ENCODE measurements at regions not wholly inside any gene's neighbourhood (a gene's known extent, or its start where the extent isn't known, plus 50 kb on each side); places are given as distances from the start of the nearest gene placed in this dataset.
A peak's percentile ranks its signal among the peaks of the same experiment; 100 is the strongest.

GRCh38 chr2:134124047-134124753 is 129.7 kb upstream of the MGAT5 start:
- intact Hi-C loops (cut with DNase I), result no loop called here
- no peak for DNase-seq

GRCh38 chr2:134127496-134127895 is 126.4 kb upstream of the MGAT5 start:
- intact Hi-C loops (cut with DNase I), result no loop called here

GRCh38 chr2:134128746-134129145 is 125.1 kb upstream of the MGAT5 start:
- intact Hi-C loops (cut with DNase I), result no loop called here
- no peak for DNase-seq

More at GRCh38 chr2:134127496-134127895, 126.4 kb upstream of the MGAT5 start:
- no peak for DNase-seq

DNA sequence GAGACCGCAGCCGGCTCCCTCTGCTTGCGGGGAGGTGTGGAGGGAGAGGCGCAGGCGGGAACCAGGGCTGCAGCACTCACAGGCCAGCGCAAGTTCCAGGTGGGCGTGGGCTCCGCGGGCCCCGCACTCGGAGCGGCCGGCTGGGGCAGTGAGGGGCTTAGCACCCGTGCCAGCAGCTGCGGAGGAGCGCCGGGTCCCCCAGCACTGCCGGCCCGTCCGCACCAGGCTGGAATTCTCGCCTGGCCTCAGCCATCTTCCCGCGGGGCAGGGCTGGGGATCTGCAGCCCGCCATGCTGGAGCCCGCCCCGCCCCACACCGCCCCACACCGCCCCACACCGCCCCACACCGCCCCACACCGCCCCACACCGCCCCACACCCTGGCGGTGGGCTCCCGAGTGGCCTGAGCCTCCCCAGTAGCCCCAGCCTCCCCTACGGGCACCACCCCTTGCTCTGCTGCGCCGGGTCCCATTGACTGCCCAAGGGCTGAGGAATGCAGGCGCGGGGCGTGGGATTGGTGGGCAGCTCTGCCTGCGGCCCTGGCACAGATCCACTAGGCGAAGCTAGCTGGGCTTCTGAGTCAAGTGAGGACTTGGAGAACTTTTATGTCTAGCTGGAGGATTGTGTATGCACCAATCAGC is 123.9 kb upstream of the MGAT5 start:
- intact Hi-C loops (cut with DNase I), result no loop called here
- DNase-seq, result no peak

DNA sequence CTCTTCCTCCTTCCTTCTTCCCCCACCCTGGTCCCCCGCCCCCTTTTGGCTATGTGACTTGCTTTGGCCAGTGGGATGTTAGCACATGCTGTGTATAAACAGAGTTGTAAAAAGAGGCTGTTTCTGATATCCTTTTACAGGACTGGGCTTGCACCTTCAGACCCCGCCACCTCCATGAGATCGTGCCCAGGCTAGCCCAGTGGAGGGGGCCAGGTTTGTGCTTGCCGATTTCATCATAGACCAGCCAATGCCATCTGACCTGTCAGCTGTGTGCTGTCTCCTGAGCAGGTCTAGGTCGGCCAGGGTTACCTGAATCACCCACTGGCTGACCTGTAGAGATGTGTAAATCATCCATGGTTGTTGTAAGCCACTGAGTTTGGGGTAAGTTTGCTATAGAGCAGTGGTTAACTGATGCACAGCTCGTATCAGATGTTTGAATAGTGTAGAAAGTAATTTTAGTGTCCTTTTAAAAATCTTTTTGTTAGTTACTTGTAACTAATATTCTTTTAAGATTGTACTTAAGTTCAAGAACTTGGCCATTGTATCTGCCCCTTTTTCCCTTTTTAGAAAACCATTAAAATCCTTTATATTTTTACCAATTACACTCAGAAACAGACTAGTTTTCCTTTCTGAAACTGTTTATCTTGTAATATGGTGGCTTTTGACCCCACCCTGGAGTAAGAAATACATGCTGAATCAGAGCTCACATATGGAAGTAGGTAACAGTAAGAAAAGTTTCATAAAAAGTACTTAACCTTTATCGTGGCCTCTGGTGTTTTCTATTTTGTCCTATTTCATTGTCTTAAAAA is 122.0 kb upstream of the MGAT5 start:
- no peak for DNase-seq
- intact Hi-C loops (cut with DNase I), result no loop called here

- DNase-seq, result no peak
- intact Hi-C loops (cut with DNase I), result no loop called here
These were observed 121.4 kb upstream of the MGAT5 start for GRCh38 chr2:134132490-134132857.

- DNase-seq, result no peak
- intact Hi-C loops (cut with DNase I), result no loop called here
These were observed 120.1 kb upstream of the MGAT5 start for GRCh38 chr2:134133622-134134312.

- no peak for DNase-seq
- intact Hi-C loops (cut with DNase I), result no loop called here
These were observed 119.6 kb upstream of the MGAT5 start for GRCh38 chr2:134134313-134134706.

DNA sequence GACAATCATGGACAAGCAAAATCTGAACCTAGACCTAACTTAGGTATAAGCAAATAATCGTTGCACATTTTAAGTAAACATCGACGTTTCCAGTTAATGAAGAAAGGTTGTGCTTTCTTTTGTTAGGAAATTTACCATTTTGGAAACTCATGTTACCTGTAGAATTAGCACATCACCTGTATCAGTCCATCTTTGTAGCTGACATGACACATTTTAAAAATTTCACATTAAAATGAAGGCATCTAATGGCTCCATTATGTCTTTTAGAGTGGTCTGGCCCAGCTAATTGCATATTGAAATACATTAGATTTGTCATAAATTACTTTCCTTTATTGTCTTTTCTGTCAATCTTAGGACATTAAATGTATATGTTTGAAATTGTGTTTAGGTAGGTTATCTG is 119.0 kb upstream of the MGAT5 start:
- intact Hi-C loops (cut with DNase I), result no loop called here
- DNase-seq, result no peak

- intact Hi-C loops (cut with DNase I), result no loop called here
- DNase-seq, result no peak
These were observed 118.1 kb upstream of the MGAT5 start for GRCh38 chr2:134135793-134136192.

DNA sequence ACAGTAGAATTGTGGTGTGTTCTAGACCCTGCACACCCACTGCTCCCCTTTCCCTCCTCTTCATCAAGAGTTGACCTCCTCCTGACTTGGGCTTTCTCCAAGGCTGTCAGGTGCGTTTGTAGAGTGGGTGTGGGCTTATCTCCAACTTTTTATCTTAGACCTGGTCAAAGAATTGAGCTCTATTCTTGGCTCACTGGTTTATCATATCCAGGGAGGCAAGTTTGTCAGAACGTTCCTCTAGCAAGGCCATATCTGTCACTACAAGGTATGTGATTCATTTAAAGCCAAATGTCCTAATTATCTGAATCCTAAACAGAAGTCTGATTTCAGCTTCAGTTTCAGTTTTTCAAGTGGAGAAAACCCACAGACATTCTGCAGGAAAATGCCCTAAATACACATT is 117.1 kb upstream of the MGAT5 start:
- no peak for DNase-seq
- intact Hi-C loops (cut with DNase I), result no loop called here

DNA sequence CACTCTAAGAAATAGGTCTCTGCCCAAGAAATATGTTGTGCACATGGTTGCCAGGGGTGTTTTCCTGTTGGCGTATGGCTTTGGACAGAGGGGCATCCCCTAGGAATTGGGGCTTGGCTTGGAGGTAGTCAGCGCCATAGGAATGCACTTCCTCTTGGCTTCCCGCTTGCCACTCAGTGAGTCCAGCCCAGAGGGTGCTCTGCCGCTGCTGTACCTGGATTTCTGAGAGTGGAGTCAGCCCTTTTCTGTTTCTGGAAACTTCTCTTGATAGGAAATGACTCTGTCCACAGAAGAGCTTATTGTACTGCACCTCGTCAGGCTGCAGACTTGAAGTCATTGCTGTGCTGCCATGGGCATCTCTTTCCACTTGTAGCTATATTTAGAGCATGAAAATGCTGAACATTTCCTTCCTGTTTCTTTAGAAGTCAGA is 116.7 kb upstream of the MGAT5 start:
- DNase-seq, result no peak
- intact Hi-C loops (cut with DNase I), result no loop called here

DNA sequence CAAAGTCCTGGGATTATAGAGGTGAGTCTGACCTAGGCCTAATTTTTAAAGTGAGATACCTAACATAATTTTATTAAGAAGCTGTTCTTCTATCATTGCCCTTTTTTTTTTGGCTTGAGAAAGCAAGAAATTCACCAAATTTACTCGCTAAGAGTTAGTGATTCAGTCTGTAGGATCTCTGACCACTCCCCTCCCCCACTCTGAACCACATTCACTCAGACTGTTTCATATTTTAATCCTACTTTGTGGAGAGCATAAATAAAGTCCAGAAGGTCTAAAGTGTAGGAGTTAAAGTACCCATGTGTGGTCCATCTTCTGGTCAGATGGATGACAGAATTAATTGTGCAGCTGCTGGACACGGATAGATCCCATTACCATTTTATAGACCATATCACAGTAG is 115.8 kb upstream of the MGAT5 start:
- intact Hi-C loops (cut with DNase I), result no loop called here

GRCh38 chr2:134139611-134140010 is 114.3 kb upstream of the MGAT5 start:
- intact Hi-C loops (cut with DNase I), result no loop called here
- no peak for DNase-seq

More for the DNA sequence above, 115.8 kb upstream of the MGAT5 start:
- DNase-seq, result no peak

- DNase-seq, result peak in 7 of 10 donors; percentile 14 to 75 (median 27)
- intact Hi-C loops (cut with DNase I), result no loop called here
These were observed 113.6 kb upstream of the MGAT5 start for GRCh38 chr2:134140251-134140661.

DNA sequence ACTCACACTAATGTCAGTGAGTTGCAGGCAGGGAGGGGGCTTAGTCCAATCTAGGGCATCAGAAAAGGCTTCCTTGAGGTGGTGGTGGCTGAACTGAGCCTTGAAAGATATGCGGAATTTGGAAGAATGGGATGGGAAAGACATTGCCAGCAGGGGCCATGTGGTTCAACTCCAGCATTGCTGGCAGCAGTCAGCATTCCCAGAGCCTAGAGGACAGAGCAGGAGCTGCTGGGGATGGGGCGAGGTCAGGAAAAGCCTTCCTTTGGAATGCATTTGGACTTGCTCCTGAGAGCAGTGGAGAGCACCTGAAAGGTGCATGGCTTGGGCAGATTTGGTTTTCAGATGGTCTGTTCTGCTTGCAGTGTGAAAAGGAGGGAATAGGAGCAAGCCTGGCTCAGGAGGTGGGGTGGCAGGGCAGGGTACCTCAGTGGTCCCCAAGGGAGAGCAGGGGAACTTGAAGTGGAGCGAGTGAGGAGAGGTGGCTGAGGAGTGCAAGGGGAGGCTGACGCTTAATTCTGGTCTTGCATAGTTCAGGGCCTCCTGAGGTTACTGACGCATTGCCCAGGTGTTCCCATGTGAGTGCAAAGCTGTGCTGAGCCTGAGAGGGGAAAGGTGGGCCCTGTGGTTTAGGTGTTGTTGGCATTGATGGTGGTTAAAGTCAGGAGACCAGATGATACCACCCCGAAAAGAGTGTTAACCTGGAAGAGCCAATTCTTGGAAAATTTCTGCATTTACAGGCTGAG is 112.1 kb upstream of the MGAT5 start:
- DNase-seq, result no peak
- intact Hi-C loops (cut with DNase I), result no loop called here

DNA sequence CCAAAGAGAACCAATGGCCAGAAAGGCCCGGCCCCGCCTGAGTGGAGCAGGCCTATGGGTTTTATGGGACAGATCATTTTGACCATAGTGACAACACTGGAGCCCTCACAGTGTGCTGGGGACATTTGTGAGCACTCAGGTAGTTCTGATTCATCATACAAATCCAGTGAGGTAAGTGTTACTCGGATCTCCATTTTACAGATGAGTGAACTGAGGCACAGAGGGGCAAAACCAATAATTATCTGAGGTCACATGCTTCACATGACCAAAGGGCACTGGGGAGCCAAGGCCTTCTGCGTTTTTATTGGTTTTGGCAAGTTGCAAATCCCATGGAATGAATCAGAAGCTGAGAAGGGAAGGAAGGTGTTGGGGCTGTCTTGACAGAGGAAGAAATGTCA is 111.5 kb upstream of the MGAT5 start:
- no peak for DNase-seq
- intact Hi-C loops (cut with DNase I), result no loop called here

GRCh38 chr2:134142903-134143302 is 111.0 kb upstream of the MGAT5 start:
- intact Hi-C loops (cut with DNase I), result no loop called here
- DNase-seq, result no peak

- no peak for DNase-seq
- intact Hi-C loops (cut with DNase I), result no loop called here
These were observed 110.3 kb upstream of the MGAT5 start for GRCh38 chr2:134143568-134143967.

GRCh38 chr2:134144081-134144596 is 109.7 kb upstream of the MGAT5 start:
- intact Hi-C loops (cut with DNase I), result no loop called here
- DNase-seq, result no peak
